GM19351 (cell line): ENCODE measurements at regions not wholly inside any gene's neighbourhood (a gene's known extent, or its start where the extent isn't known, plus 50 kb on each side); places are given as distances from the start of the nearest gene placed in this dataset.
A peak's percentile ranks its signal among the peaks of the same experiment; 100 is the strongest.

ENCODE experiments used
- ATAC-seq: cut with Tn5 transposase; IDR thresholded peaks from one replicate; pipeline ENCODE4 v1.9.1; 2021; ENCODE audit warnings: mild to moderate bottlenecking, moderate library complexity; ENCODE audit not compliant: unreplicated experiment

GRCh38 chr2:133936601-133937000 is 317.3 kb upstream of the MGAT5 start:
- ATAC-seq, result no peak

GRCh38 chr2:133937669-133938068 is 316.2 kb upstream of the MGAT5 start:
- no peak for ATAC-seq

GRCh38 chr2:133940134-133940533 is 313.7 kb upstream of the MGAT5 start:
- no peak for ATAC-seq

- ATAC-seq, result no peak
Measured at GRCh38 chr2:133941666-133942065, 312.2 kb upstream of the MGAT5 start.

DNA sequence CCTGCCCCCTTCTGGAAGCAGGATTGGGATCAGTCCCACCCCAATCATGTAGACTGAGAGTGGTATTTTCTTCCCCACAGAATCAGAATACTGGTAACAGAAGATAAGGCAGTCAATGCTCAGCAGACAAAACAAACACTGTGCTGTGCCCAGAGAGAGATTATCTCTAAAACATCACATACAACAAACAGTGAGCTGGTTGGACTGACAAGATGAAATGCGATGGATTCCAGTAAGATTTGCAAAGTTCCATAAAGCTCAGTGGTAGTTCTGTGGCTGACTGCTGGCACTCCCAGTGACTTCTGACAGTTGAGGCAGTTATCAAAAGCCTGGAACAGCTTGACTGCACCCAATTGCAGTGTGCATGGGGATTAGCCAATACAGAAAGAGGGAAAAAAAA is 311.5 kb upstream of the MGAT5 start:
- no peak for ATAC-seq

GRCh38 chr2:133943108-133943507 is 310.8 kb upstream of the MGAT5 start:
- no peak for ATAC-seq

- ATAC-seq, result no peak
Measured at GRCh38 chr2:133945089-133945488, 308.8 kb upstream of the MGAT5 start.

GRCh38 chr2:133947057-133947456 is 306.8 kb upstream of the MGAT5 start:
- no peak for ATAC-seq

- ATAC-seq, result no peak
Measured at GRCh38 chr2:133948610-133949290, 305.1 kb upstream of the MGAT5 start.

DNA sequence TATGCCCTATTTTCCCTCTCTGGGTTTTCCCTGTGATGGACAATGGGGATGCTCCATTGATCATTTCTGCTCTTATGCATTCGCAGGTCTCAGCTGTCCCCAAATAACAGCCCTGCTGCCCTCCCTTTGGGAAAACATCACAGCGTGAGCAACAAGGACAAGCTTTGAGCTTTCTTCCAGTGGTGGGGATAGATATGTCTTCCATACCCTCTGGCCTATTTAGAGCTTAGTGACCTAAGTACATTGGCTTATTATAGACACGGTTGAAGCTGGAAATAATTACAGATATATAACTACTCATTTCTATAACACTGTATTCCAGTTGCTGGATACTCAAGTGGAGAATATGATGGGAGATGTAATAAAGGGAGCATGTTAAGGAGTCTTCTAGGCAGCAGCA is 304.3 kb upstream of the MGAT5 start:
- ATAC-seq, result no peak

DNA sequence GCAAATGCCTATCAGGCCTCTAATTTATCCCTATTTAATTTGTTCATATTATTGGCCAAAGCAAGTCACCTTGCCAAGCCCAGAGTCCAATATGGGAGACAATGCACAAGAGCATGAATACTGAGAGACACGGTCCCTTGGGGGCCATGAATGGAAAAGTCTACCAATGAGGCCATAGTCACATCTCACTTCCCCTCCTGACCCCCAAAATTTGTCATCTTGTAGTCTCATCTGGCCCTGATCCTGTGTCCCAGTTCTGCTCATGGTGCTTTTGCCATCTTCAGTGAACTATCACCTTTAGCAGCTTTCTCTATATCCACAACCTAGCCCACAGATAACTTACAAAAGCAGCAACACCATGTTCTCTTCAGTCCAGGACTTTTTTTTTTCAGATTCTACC is 302.7 kb upstream of the MGAT5 start:
- no peak for ATAC-seq

DNA sequence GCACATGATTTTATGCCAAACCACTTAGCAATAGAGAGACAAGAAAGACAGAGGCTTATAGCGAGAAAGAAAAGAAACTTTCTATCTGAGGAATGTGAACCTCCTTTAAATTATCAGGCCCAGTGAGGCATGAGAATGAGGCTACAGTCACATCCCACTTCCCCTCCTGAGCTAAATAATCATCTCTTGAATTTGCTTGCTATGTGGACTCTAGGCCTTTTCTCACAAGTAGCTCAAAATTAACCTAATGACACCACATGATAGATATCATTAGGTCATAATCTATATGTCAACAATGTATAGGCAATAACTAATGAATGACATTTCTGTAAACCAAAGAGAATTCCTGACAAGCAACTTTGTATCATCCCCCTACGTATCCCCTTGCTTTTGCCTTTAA is 301.5 kb upstream of the MGAT5 start:
- peak; percentile 58 for ATAC-seq

GRCh38 chr2:133952896-133953295 is 301.0 kb upstream of the MGAT5 start:
- ATAC-seq, result no peak

GRCh38 chr2:133953524-133953923 is 300.3 kb upstream of the MGAT5 start:
- peak; percentile 65 for ATAC-seq

DNA sequence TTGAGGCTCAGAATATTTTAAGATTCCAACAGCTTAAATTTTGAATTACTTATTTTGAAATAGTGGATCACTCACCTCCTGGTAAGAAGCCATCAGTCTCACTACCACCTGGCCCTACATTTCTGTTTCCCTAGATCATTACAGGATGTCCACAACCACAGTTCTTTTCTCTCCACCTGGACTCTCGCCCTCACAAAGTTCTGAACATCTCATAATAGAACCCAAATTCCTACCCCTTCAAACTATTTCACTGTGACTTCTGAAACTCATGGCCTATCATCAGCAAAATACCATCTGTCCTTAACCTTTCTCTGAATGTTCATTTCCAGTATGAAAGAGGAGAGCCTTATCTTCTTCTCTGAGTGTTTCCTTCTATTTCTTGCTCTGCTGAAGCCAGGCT is 299.2 kb upstream of the MGAT5 start:
- ATAC-seq, result no peak

DNA sequence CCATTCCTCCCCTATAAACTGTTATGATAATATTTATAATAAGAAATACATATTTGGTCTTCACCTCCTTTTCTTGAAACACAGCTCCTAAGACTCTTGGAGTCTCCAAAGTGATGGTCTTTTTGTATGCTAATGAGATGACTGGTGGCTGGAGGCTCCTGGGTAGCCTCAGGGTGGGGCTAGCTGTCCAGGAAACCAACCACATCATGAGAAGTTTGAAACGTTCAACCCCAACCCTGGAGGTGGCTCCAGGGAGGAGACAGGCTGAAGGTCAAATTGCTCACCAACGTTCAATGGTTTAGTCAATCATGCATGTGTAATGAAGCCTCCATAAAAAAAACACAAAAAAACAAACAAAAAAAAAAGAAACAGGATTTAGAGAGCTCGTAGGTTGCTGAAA is 298.7 kb upstream of the MGAT5 start:
- no peak for ATAC-seq

GRCh38 chr2:133956434-133956935 is 297.4 kb upstream of the MGAT5 start:
- no peak for ATAC-seq

DNA sequence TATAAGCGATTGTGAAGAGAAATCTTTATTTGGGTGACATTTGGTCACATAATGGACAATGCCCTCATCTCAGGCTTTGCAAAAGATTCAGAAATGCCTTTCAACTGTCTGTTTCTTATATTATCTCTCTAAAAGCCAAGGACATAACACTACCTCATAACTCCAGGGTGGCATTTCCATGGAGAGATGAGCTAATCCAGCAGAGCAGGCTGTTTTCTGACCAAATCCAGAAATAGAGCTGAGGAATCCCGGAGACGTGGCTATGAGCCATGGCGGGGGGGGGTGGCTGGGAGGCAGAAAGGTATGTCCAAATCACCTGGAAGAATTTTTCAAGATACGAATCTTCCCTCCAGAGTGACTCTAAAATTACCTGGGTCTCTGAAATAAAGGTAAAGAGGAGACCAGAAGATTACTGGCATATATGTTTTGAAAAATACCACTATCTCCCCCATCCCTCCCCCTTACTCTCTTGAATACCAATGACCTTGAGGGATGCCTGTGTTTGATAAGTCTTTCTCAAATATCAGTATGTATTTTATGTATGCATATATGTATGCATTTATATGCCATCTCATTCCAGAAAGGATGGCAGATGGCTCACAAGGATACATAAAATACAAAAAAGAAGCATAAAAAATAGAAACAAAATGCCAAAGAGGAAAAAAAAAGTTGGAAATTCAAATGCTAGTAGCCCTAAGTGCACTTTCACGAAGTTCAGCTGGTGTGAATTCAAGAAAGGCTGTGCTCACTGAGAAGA is 296.0 kb upstream of the MGAT5 start:
- ATAC-seq, result no peak

DNA sequence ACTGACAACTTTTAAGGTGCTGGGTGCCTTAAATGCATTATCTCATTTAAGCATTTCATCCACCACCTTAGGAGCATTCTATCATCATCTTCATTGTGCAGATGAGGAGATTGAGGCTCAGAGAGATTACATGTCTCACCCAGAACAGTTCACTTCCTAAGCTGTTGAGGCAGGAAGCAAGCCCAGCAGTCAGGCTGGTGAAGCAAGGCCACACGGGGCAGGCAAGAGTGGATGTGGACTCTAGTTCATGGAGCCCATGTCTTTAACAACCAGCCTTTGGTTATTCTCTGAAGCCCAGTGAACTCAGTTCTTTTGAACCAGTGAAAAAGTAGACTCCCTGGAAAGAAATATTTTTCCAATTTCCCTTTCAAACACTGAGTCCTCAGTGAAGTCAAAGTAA is 294.8 kb upstream of the MGAT5 start:
- ATAC-seq, result no peak

DNA sequence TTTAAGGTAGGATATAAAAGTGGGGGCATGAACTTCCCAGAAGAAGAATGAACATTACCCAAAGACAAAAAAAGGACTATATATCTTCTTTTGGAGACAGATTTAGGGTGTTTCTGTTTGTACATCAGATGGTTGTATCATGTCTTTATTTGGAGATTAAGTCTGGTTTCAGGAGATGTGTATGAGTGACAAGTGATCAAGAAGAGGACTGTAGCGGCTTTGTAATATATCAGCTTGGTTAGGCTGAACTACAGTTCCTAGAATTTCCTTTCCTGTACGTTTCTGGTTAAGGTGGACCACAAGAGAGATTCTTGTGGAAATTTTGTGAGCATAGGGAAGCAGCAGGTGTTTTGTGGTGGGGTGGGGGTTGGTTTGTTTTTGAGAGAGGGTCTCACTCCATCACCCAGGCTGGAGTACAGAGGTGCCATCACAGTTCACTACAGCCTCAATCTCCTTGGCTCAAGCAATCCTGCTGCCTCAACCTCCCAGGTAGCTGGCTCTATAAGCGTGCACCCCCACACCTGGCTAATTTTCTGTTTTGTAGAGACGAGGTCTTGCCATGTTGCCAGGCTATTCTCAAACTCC is 287.1 kb upstream of the MGAT5 start:
- no peak for ATAC-seq

DNA sequence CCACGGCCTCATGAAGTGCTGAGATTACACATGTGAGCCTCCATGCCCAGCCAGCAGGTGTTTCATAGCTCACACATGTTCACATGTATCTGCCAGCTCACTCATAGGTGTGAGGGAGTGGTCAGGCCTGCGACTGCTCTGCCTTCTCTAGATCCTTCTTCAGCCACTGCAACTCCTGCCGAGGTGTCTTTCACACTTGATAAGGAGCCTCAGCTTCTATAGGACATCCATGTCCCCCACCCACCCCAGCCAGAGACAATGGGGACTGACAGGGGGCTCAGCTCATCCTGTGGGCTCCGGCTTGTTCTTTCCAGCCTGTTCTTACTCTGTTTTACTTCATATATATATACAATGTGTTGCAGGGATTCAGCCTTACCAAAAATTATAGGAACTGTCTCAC is 286.5 kb upstream of the MGAT5 start:
- ATAC-seq, result no peak

DNA sequence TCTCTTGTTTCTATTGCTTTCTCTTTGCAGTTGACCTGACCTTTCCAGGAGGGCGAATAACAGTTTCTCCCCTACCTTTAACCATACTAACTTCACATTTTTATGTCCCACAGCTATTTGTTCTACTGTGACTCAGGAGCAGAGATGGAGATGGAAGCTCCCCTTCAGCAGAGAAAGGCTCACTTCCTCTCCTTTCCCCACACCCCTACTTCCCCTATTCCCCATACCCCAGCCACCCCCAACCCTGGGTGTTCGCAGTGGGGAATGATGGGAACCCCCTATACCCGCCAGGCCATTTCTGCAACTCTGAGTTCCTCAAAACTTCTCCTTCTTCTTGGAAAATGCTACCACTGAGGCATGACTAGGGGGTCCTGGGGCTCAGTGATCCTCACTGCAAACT is 285.4 kb upstream of the MGAT5 start:
- no peak for ATAC-seq
